ENCODE measurements at regions not wholly inside any gene's neighbourhood (a gene's known extent, or its start where the extent isn't known, plus 50 kb on each side); places are given as distances from the start of the nearest gene placed in this dataset.

Small RNA genes lying in the stretch of these regions (small RNA-seq; reads per million reads assigned to genes)
- gene AL353626.2 (0 reads per million in 7 experiments), gene MIR1299 (0 reads per million in 7 experiments)
